ENCODE measurements at regions not wholly inside any gene's neighbourhood (a gene's known extent, or its start where the extent isn't known, plus 50 kb on each side); places are given as distances from the start of the nearest gene placed in this dataset.

- in situ Hi-C loops (cut with MboI; ENCODE audit: low sequenced_read_pairs, unreplicated experiment), result loop anchor here (10.0 kb wide), 1 partner anchor 55 kb away; no protein-coding TSS in a partner anchor
- TF ChIP-seq, protein P1, sequence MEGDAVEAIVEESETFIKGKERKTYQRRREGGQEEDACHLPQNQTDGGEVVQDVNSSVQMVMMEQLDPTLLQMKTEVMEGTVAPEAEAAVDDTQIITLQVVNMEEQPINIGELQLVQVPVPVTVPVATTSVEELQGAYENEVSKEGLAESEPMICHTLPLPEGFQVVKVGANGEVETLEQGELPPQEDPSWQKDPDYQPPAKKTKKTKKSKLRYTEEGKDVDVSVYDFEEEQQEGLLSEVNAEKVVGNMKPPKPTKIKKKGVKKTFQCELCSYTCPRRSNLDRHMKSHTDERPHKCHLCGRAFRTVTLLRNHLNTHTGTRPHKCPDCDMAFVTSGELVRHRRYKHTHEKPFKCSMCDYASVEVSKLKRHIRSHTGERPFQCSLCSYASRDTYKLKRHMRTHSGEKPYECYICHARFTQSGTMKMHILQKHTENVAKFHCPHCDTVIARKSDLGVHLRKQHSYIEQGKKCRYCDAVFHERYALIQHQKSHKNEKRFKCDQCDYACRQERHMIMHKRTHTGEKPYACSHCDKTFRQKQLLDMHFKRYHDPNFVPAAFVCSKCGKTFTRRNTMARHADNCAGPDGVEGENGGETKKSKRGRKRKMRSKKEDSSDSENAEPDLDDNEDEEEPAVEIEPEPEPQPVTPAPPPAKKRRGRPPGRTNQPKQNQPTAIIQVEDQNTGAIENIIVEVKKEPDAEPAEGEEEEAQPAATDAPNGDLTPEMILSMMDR (IDR thresholded peaks at IDR 0.05; ENCODE audit: borderline replicate concordance, control extremely low read depth, extremely low read depth, insufficient read depth, missing control alignments), result no peak
- DNase-seq (ENCODE audit: low spot score), result no peak
Observed at GRCh38 chr9:21549890-21550289, 67.8 kb upstream of the IFNE start.

- in situ Hi-C loops (cut with MboI; ENCODE audit: low sequenced_read_pairs, unreplicated experiment), result loop anchor here (10.0 kb wide), 1 partner anchor 56 kb away; no protein-coding TSS in a partner anchor
Observed at GRCh38 chr9:21550392-21550791, 68.3 kb upstream of the IFNE start.

DNA sequence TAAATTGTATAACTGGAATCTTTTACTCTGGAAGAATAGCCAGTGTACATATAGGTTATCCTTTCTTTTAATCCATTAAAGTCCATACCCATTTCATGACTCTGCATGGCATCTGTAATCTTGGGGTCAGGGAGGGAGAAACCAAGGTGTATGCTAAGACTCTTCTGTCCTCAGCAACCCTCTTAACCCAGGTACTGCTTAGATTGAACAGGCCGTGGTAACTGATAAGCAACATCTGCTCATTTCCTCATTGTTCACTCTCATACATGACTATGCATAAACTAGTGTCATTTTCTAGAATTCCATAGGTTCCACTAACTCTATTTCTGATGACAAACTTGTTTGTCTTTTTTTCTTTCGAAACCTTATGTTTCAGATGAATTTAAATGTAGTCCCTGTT lies 69.3 kb upstream of the IFNE start:
- in situ Hi-C loops (cut with MboI; ENCODE audit: low sequenced_read_pairs, unreplicated experiment), result loop anchor here (10.0 kb wide), 1 partner anchor 57 kb away; no protein-coding TSS in a partner anchor
- TF ChIP-seq, protein P1 (IDR thresholded peaks at IDR 0.05; ENCODE audit: borderline replicate concordance, control extremely low read depth, extremely low read depth, insufficient read depth, missing control alignments), result no peak
- DNase-seq (ENCODE audit: low spot score), result no peak

More at GRCh38 chr9:21550392-21550791, 68.3 kb upstream of the IFNE start:
- TF ChIP-seq, protein P1 (IDR thresholded peaks at IDR 0.05; ENCODE audit: borderline replicate concordance, control extremely low read depth, extremely low read depth, insufficient read depth, missing control alignments), result no peak
- DNase-seq (ENCODE audit: low spot score), result no peak

- DNase-seq (ENCODE audit: low spot score), result no peak
- TF ChIP-seq, protein P1 (IDR thresholded peaks at IDR 0.05; ENCODE audit: borderline replicate concordance, control extremely low read depth, extremely low read depth, insufficient read depth, missing control alignments), result no peak
- in situ Hi-C loops (cut with MboI; ENCODE audit: low sequenced_read_pairs, unreplicated experiment), result loop anchor here (10.0 kb wide), 1 partner anchor 58 kb away; no protein-coding TSS in a partner anchor
Observed at GRCh38 chr9:21552244-21553170, 70.4 kb upstream of the IFNE start.

- in situ Hi-C loops (cut with MboI; ENCODE audit: low sequenced_read_pairs, unreplicated experiment), result loop anchor here (10.0 kb wide), 1 partner anchor 59 kb away; no protein-coding TSS in a partner anchor
- TF ChIP-seq, protein P1 (IDR thresholded peaks at IDR 0.05; ENCODE audit: borderline replicate concordance, control extremely low read depth, extremely low read depth, insufficient read depth, missing control alignments), result no peak
- DNase-seq (ENCODE audit: low spot score), result no peak
Observed at GRCh38 chr9:21553441-21553840, 71.3 kb upstream of the IFNE start.

- TF ChIP-seq, protein P1 (IDR thresholded peaks at IDR 0.05; ENCODE audit: borderline replicate concordance, control extremely low read depth, extremely low read depth, insufficient read depth, missing control alignments), result no peak
- in situ Hi-C loops (cut with MboI; ENCODE audit: low sequenced_read_pairs, unreplicated experiment), result loop anchor here (10.0 kb wide), 1 partner anchor 60 kb away; no protein-coding TSS in a partner anchor
- DNase-seq (ENCODE audit: low spot score), result no peak
Observed at GRCh38 chr9:21554813-21555212, 72.7 kb upstream of the IFNE start.
